Fibroblast of villous mesenchyme (primary cell): ENCODE measurements at regions not wholly inside any gene's neighbourhood (a gene's known extent, or its start where the extent isn't known, plus 50 kb on each side); places are given as distances from the start of the nearest gene placed in this dataset. TPM values are rescaled to one million over a fixed set of nuclear protein-coding genes. Genes with fewer than 3 reads are reported as not detected.

ENCODE experiments used
- DNase-seq: peaks from one replicate; pipeline ENCODE4 v3.0.0-alpha.2; 2010; ENCODE audit warnings: low read depth
- H3K4me3 ChIP-seq: 2 replicates; pipeline ENCODE4 v1.5.1; 2011; ENCODE audit warnings: low read depth, mild to moderate bottlenecking, low read length
- CTCF ChIP-seq: IDR thresholded peaks from 2 replicates; pipeline ENCODE4 v1.5.1; 2012; ENCODE audit warnings: low read depth, mild to moderate bottlenecking, low read length; ENCODE audit not compliant: insufficient read depth
- small RNA-seq: library from RNA; depleted of rRNA; stranded (forward); fragments of <200 nt; gene quantifications from one replicate; pipeline ENCODE3, GENCODE V24; 2012

GRCh38 chr10:31580646-31581045 is 261.6 kb downstream of the ZEB1 start:
- no peak overlapping the region for H3K4me3 ChIP-seq
- no peak for DNase-seq
- no peak for TF ChIP-seq CTCF

Small RNA genes in the stretch of these regions (small RNA-seq; reads per million reads assigned to genes)
- not detected for gene AL161935.2
